ENCODE measurements at regions not wholly inside any gene's neighbourhood (a gene's known extent, or its start where the extent isn't known, plus 50 kb on each side); places are given as distances from the start of the nearest gene placed in this dataset.
"Not testable (repeated sequence)": the region's sequence is repeated elsewhere in the genome, so short reads cannot be mapped to it uniquely, and the experiment has no call there.

DNA sequence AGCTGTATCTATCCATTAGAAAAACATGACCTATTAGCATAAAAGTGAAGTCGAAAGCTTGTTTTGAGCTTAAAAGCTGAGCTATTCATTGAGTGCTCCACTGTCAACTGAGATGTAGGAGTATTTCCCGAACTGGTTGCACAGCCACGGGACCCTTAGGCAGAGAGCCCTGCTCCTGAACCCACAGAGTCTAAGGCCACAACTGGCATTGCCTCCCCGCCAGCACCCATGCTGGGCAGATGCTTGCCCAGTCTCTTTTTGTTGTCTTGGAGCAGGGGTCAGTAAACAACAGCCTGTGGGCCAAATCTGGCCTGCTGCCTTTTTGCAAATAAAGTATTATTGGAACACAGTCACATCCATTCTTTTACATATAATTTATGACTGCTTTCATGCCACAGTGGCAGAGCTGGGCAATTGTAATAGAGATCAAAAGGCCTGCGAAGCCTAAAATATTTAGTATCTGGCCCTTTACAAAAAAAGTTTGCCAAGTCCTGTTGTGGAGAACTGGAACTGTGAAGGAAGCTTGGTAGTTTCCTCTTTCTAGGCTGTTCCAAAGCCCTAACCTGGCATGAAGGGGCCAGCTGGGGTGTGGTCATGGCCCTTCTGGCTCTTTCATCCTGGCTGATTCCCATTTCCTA, 58.4 kb upstream of the WAPL start:
- no peak overlapping the region for H3K27ac Mint-ChIP-seq
- no peaks in the 10 kb centered on the region for H3K9me3 Mint-ChIP-seq
- no peaks in the 10 kb centered on the region for H3K27me3 Mint-ChIP-seq
- no peak overlapping the region for H3K4me3 Mint-ChIP-seq
- no peaks in the 10 kb centered on the region for H3K4me1 Mint-ChIP-seq
- H3K36me3 Mint-ChIP-seq (ENCODE audit: low read depth): no peaks in the 10 kb centered on the region
- no peak for DNase-seq
- intact Hi-C loops (cut with micrococcal nuclease): loop anchor here (10.0 kb wide), 1 partner anchor 55 kb away; the partner anchor contains the start of gene WAPL

DNA sequence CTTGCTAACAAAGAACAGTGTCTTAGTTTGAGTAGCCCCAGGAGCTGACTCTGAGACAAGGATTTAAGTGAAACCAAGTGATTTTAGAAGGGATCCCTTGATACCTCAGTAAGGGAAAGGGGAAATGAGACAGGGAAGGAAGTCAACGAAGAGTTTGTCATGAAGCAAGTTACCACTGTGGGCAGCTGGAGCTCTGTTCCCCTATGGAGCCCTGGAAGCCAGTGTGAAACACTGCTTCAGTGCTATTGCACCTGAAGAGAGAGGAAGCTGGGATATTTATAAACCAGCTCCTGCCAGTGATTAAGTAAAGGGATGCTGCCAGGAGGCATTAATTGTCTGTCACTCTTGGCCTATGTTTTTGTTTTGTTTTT, 58.9 kb upstream of the WAPL start:
- intact Hi-C loops (cut with micrococcal nuclease): loop anchor here (10.0 kb wide), 1 partner anchor 56 kb away; the partner anchor contains the start of gene WAPL
- H3K4me1 Mint-ChIP-seq: peaks cover 2% of the 10 kb centered on the region

DNA sequence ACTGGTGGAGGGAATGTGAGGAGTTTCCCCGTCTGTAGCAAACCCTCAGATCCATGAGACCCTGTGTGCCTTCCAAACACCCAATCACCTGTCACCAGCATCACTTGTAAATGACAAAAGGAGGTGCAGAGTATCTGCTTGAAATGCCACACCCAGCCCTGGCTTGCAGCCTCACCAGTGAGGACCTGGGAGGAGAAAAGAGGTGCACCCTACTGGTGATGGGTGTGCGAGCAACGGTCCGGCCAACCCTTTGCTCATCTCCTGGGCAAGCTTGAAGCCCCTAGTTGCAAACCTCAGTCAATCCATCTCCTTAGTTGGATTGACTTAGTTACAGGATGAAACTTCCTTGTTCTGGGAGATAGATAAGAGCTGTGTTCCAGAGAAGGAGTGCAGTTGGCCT, 62.4 kb upstream of the WAPL start:
- Mint-ChIP-seq H3K36me3 (ENCODE audit: low read depth) (no peaks in the 10 kb centered on the region), H3K27ac (no peak overlapping the region)
- peak; percentile 67 for DNase-seq

More for the DNA sequence above, 58.9 kb upstream of the WAPL start:
- Mint-ChIP-seq H3K27ac (no peak overlapping the region), H3K36me3 (ENCODE audit: low read depth) (no peaks in the 10 kb centered on the region), H3K4me3 (no peak overlapping the region), H3K9me3 (no peaks in the 10 kb centered on the region), H3K27me3 (no peaks in the 10 kb centered on the region)
- DNase-seq: no peak

DNA sequence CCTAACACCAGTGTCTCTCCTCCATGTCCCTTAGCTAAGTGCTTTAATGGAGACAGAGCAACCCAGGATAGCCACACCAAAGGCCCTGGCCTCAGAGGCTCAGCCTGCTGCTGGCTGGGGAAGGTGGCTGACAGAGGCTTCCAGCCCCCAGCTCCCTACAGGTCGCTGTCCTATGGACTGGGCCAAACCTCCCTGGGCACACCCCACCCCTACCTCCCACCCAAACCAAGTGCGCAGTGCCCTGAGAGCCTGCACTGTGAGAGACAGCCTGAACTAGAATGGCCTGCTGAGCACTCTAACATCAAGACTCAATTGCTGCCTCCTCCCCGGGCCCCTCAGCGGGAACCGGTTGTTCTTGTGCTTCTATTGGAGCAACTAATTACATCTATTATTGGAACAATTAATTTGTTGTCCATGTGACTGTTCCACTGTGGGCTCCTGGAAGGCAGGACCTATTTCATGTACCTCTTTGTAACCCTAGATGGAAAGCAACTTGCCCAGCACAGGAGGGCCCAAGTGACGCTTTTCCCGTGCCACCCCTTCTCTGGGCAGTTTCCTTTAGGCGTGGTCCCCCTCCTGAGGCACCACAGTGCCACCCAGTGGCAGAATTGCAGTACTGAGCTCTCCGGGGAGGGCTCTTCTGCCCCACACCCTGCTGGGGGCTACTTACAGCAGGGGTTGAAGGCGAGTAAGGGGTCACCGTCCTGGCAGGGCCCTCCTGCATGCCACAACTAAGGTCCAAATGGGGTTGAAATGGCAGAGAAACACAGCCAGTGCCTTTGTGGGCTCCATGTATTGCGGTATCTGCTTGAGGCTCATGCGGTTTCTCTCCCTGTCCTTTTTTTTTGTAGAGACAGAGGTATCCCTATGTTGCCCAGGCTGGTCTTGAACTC, 63.7 kb upstream of the WAPL start:
- intact Hi-C loops (cut with micrococcal nuclease): loop anchor here (1.0 to 10.0 kb wide), 2 partner anchors 60 to 185 kb away; partner anchors contain the start of gene WAPL

More for the DNA sequence above, 62.4 kb upstream of the WAPL start:
- no peaks in the 10 kb centered on the region for H3K27me3 Mint-ChIP-seq
- H3K4me3 Mint-ChIP-seq: no peak overlapping the region
- H3K4me1 Mint-ChIP-seq: peaks cover 2% of the 10 kb centered on the region
- intact Hi-C loops (cut with micrococcal nuclease): loop anchor here (10.0 kb wide), 1 partner anchor 59 kb away; the partner anchor contains the start of gene WAPL
- no peaks in the 10 kb centered on the region for H3K9me3 Mint-ChIP-seq

DNA sequence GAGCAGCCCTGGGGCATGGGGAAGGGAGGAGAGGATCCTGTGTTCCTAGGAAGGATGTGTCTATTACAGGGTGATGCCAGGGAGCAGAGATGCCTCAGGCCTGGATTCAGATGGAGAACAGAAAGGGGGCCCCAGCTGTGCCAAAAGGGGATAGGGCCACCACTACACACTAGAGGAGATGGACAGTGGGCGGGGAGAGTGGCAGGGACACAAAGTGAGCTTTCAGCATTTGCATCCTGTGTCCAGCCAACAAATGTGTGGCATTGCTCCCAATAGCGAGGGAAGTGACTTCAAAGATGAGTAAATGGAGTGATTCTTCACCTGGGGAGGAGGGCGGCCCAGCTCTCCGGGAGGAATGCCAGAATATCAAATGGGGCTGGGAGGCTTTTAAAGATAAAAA, 64.9 kb upstream of the WAPL start:
- H3K27ac Mint-ChIP-seq: no peak overlapping the region
- DNase-seq: no peak
- no peak overlapping the region for H3K4me3 Mint-ChIP-seq
- no peaks in the 10 kb centered on the region for H3K9me3 Mint-ChIP-seq
- no peaks in the 10 kb centered on the region for H3K27me3 Mint-ChIP-seq
- intact Hi-C loops (cut with micrococcal nuclease): loop anchor here (10.0 kb wide), 1 partner anchor 62 kb away; the partner anchor contains the start of gene WAPL
- peaks cover 2% of the 10 kb centered on the region for H3K4me1 Mint-ChIP-seq
- H3K36me3 Mint-ChIP-seq (ENCODE audit: low read depth): no peaks in the 10 kb centered on the region

More for the DNA sequence above, 63.7 kb upstream of the WAPL start:
- Mint-ChIP-seq H3K4me3 (no peak overlapping the region), H3K9me3 (no peaks in the 10 kb centered on the region), H3K4me1 (peaks cover 2% of the 10 kb centered on the region), H3K27me3 (no peaks in the 10 kb centered on the region), H3K27ac (no peak overlapping the region), H3K36me3 (ENCODE audit: low read depth) (no peaks in the 10 kb centered on the region)
- DNase-seq: peak; percentile 93

DNA sequence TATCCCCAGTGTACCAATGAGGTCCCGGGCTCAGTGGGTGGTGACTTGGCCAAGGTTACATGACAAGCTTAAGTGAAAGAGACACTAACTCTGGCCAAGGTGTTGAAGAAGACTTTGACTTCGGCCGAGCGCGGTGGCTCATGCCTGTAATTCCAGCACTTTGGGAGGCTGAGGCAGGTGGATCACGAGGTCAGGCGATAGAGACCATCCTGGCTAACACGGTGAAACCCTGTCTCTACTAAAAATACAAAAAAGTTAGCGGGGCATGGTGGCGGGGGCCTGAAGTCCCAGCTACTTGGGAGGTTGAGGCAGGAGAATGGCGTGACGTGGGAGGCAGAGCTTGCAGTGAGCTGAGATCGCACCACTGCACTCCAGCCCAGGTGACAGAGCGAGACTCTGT, 65.6 kb upstream of the OPN4 start:
- intact Hi-C loops (cut with micrococcal nuclease): loop anchor here (10.0 kb wide), 1 partner anchor 64 kb away; the partner anchor contains the start of gene WAPL
- H3K27ac Mint-ChIP-seq, DNase-seq: not testable (repeated sequence)

DNA sequence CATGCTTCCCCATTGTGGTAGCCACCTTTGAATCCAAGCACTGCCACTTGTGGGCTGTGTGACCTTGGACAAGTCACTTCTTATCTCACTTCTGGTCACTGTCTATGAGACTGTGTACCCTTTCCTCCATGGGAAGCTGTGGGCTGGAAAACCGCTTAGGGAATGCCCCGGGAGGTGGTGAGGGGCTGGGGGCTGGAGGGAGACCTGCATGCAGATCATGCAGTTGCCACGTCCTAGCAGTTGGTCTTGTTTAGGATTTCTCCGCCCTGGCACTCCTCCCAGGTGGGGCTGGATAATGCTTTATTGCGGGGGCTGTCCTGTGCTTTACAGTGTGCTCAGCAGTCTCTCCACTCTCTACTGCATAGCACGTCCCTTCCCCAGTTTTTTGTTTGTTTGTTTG, 62.9 kb upstream of the OPN4 start:
- Mint-ChIP-seq H3K9me3 (no peaks in the 10 kb centered on the region), H3K4me3 (no peak overlapping the region), H3K4me1 (no peaks in the 10 kb centered on the region)

More for the DNA sequence above, 65.6 kb upstream of the OPN4 start:
- H3K27me3 Mint-ChIP-seq; H3K4me3 Mint-ChIP-seq; H3K4me1 Mint-ChIP-seq; H3K36me3 Mint-ChIP-seq (ENCODE audit: low read depth); H3K9me3 Mint-ChIP-seq: not testable (repeated sequence)

DNA sequence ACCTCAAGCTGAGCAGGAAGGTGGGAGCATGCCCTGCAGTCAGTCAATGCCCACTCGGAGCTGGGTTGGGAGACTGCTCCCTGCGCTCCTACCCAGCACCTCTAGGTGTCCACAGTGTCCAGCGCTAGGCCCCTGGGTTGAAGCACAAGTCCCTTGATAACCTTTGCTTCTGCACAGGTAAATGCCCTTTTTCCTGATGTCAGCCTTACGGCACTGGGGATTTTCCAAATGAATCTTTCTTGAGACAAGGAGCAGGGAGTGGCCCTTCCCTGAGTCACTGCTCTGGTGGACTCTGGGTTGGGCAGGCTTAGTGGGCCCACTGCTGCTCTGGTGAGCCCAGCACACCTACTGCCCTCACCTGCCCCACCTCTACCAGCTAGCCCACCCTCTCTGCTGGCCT, 61.9 kb upstream of the OPN4 start:
- H3K4me1 Mint-ChIP-seq: no peaks in the 10 kb centered on the region

More for the DNA sequence above, 62.9 kb upstream of the OPN4 start:
- no peaks in the 10 kb centered on the region for H3K36me3 Mint-ChIP-seq (ENCODE audit: low read depth)
- H3K27ac Mint-ChIP-seq: no peak overlapping the region
- intact Hi-C loops (cut with micrococcal nuclease): no loop called here
- no peaks in the 10 kb centered on the region for H3K27me3 Mint-ChIP-seq
- no peak for DNase-seq

DNA sequence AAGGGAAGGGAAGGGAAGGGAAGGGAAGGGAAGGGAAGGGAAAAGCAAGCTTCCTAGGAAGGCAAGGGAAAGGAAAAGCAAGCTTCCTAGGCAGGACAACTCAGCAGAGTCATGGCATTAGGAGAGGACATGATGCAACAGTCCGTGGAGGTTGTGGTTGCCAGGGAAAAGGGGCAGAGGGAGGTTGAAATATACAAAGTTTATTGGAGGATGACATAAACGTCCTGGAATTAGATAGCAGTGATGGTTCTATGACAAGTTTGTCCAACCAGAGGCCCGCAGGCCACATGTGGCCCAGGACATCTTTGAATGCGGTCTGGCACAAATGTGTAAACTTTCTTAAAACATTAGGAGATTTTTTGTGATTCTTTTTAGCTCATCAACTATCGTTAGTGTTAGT, 59.8 kb upstream of the OPN4 start:
- Mint-ChIP-seq H3K27ac (no peak overlapping the region), H3K4me3 (no peak overlapping the region), H3K27me3 (no peaks in the 10 kb centered on the region), H3K36me3 (ENCODE audit: low read depth) (no peaks in the 10 kb centered on the region), H3K9me3 (no peaks in the 10 kb centered on the region), H3K4me1 (no peaks in the 10 kb centered on the region)
- no peak for DNase-seq
- intact Hi-C loops (cut with micrococcal nuclease): no loop called here

More for the DNA sequence above, 61.9 kb upstream of the OPN4 start:
- H3K9me3 Mint-ChIP-seq: no peaks in the 10 kb centered on the region
- H3K27ac Mint-ChIP-seq: no peak overlapping the region
- intact Hi-C loops (cut with micrococcal nuclease): no loop called here
- no peaks in the 10 kb centered on the region for H3K27me3 Mint-ChIP-seq
- no peak overlapping the region for H3K4me3 Mint-ChIP-seq
- H3K36me3 Mint-ChIP-seq (ENCODE audit: low read depth): no peaks in the 10 kb centered on the region
- DNase-seq: no peak

DNA sequence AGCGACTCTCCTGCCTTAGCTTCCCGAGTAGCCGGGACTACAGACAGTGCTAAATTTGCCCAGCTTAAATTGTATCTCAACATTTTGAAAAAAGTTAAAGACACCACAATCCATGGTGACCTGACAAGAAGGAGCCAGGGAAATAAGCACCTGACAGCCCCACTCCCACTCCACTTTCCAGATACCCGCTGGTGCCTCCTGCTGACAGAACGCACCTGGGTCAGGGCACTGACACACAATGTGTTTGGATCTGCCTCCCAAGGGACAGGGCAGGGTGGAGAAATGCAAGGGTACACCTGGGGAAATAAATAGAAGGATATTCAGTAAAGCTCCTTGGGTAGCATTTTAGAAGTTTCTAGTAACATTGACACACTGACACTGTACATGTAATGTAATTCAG, 58.9 kb upstream of the OPN4 start:
- H3K9me3 Mint-ChIP-seq: no peaks in the 10 kb centered on the region
- intact Hi-C loops (cut with micrococcal nuclease): no loop called here
- no peak overlapping the region for H3K4me3 Mint-ChIP-seq
- no peaks in the 10 kb centered on the region for H3K36me3 Mint-ChIP-seq (ENCODE audit: low read depth)
- peaks cover 2% of the 10 kb centered on the region for H3K27me3 Mint-ChIP-seq
- no peak for DNase-seq
- no peak overlapping the region for H3K27ac Mint-ChIP-seq
- H3K4me1 Mint-ChIP-seq: no peaks in the 10 kb centered on the region

DNA sequence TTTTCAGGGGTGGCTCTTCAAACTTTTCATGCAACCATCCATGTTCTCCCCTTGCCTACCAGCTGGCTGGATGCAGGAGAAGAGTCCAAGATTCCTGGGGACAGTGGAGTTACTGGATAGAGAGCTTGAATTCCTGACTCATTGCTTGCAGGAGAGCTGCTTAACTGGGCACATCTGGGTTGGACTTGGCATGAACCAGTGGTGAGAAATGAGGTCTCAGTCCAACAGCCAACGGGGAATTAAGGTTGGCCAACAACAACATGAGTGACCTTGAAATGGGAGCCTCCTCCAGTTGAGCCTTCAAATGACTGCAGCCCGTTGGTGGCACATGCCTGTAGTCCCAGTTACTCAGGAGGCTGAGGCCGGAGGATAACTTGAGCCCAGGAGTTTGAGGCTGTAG, 58.1 kb upstream of the OPN4 start:
- no peaks in the 10 kb centered on the region for H3K9me3 Mint-ChIP-seq
- intact Hi-C loops (cut with micrococcal nuclease): no loop called here
- H3K4me3 Mint-ChIP-seq: no peak overlapping the region
- no peaks in the 10 kb centered on the region for H3K36me3 Mint-ChIP-seq (ENCODE audit: low read depth)
- H3K27me3 Mint-ChIP-seq: peaks cover 2% of the 10 kb centered on the region
- DNase-seq: no peak
- no peaks in the 10 kb centered on the region for H3K4me1 Mint-ChIP-seq
- H3K27ac Mint-ChIP-seq: no peak overlapping the region

DNA sequence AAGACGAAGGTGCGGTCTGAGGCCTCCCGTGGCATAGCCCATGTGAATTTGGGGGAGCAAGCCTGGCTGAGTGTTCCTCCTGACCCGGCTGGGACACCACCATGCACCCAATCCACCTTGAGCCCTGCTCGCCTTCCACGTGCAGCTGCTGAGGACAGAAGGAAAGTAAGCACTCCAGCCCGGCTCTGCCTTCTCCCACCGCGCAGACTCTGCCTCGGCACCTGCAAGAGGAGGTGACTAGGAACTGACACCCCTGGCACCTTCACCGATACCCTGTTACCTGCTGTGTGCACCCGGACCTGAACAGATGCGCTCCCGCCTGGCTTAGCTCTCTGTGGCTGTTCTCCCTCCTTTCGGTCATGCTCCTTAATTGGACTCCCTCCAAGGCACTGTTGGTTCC, 57.0 kb upstream of the OPN4 start:
- Mint-ChIP-seq H3K36me3 (ENCODE audit: low read depth) (no peaks in the 10 kb centered on the region), H3K4me3 (no peak overlapping the region), H3K4me1 (no peaks in the 10 kb centered on the region), H3K9me3 (no peaks in the 10 kb centered on the region), H3K27ac (no peak overlapping the region), H3K27me3 (peaks cover 2% of the 10 kb centered on the region)
- DNase-seq: no peak
- intact Hi-C loops (cut with micrococcal nuclease): no loop called here

DNA sequence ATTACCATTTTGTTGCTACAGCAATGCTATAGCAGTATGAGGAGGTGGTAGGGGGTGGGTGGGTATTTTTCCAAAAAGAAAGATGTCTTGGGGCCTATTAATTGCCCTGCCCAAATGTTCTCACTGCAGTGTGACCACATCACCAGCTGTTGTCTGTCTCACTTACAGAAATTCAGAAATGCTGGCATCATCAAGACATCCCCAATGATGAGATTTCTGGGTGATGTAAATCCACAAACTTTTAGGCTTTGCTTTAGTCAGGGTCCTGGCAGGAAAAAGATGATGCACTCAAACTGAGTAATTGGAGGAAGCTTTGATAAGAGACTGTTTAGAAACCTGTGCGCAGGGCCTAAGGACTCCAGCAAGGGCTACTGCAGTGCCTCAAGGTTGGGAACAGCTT, 56.2 kb upstream of the OPN4 start:
- Mint-ChIP-seq H3K4me3 (no peak overlapping the region), H3K36me3 (ENCODE audit: low read depth) (no peaks in the 10 kb centered on the region), H3K4me1 (no peaks in the 10 kb centered on the region), H3K27ac (no peak overlapping the region), H3K9me3 (no peaks in the 10 kb centered on the region), H3K27me3 (peaks cover 6% of the 10 kb centered on the region)
- no peak for DNase-seq
- intact Hi-C loops (cut with micrococcal nuclease): no loop called here

DNA sequence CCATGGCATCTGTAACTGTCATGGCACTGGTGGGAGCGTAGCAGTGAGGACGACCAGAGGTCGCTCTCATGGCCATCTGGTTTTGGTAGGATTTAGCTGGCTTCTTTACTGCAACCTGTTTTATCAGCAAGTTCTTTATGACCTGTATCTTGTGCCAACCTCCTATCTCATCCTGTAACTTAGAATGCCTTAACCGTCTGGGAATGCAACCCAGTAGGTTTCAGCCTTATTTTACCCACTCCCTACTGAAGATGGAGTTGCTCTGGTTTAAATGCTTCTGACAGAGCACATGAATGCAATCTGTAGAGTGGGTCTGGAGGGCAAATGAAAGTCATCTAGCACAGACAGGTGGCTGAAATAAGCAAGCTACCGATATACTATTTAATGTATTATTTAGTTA, 55.3 kb upstream of the OPN4 start:
- no peak overlapping the region for H3K27ac Mint-ChIP-seq

More for the DNA sequence above, 55.3 kb upstream of the OPN4 start:
- Mint-ChIP-seq H3K9me3 (no peaks in the 10 kb centered on the region), H3K27me3 (peaks cover 8% of the 10 kb centered on the region), H3K4me3 (no peak overlapping the region), H3K4me1 (no peaks in the 10 kb centered on the region), H3K36me3 (ENCODE audit: low read depth) (no peaks in the 10 kb centered on the region)
- DNase-seq: no peak
- intact Hi-C loops (cut with micrococcal nuclease): no loop called here

Measured in activated CD4-positive, alpha-beta T cell treated with anti-CD3 and anti-CD28 coated beads, Interleukin-2, amount 10 ng/mL, durations not matched to agents 24 days and 14 days (primary cell).